IMR-90 (cell line): ENCODE measurements at regions not wholly inside any gene's neighbourhood (a gene's known extent, or its start where the extent isn't known, plus 50 kb on each side); places are given as distances from the start of the nearest gene placed in this dataset.

Source experiments
- ATAC-seq: fragments of 200-7000 bp; cut with Tn5 transposase; 2 replicates; pipeline ENCODE4 v1.9.1; 2020; ENCODE audit warnings: low read depth, mild to moderate bottlenecking, moderate library complexity
- BruUV-seq: library from RNA; stranded (reverse); fragments of 400-500 nt; replicated peaks from 2 replicates; lab custom pipeline; 2021; lab: Mats Ljungman, UMichigan
- CTCF ChIA-PET: fragments of 300-600 bp; formaldehyde crosslinking; extraction: SDS; loops from one replicate; lab custom pipeline; 2021; ENCODE audit warnings: antibody characterized with exemption; lab: Yijun Ruan, JAX
- POLR2A ChIA-PET: fragments of 300-600 bp; sonication (Branson Sonifier 250); formaldehyde crosslinking; loops from one replicate; lab custom pipeline; 2022; ENCODE audit warnings: antibody characterized with exemption; ENCODE audit not compliant: unreplicated experiment; lab: Charles Lee
- DNase-seq: peaks from one replicate; pipeline ENCODE4 v3.0.0; 2013
- H2AFZ ChIP-seq: replicated peaks from 2 replicates; pipeline ENCODE3; 2013; ENCODE audit warnings: low read length, mild to moderate bottlenecking; ENCODE audit not compliant: poor library complexity
- H2AK5ac ChIP-seq: 2 replicates; pipeline ENCODE4 v1.6.1; 2013; ENCODE audit warnings: low read depth, low read length, inconsistent platforms
- H2AK9ac ChIP-seq: replicated peaks from 2 replicates; pipeline ENCODE3; 2013; ENCODE audit warnings: mild to moderate bottlenecking, low read depth, low read length, moderate library complexity; ENCODE audit not compliant: poor library complexity
- H2BK120ac ChIP-seq: 2 replicates; pipeline ENCODE4 v1.6.1; 2013; ENCODE audit warnings: low read depth, low read length, inconsistent platforms
- H2BK15ac ChIP-seq: 3 replicates; pipeline ENCODE4 v1.6.1; 2013; ENCODE audit warnings: low read depth, low read length, inconsistent platforms
- H2BK20ac ChIP-seq: 2 replicates; pipeline ENCODE4 v1.6.1; 2013; ENCODE audit warnings: low read depth, mild to moderate bottlenecking, inconsistent platforms, low read length, moderate library complexity
- H2BK5ac ChIP-seq: 2 replicates; pipeline ENCODE4 v1.6.1; 2013; ENCODE audit warnings: mild to moderate bottlenecking, low read depth, low read length, inconsistent platforms; ENCODE audit not compliant: poor library complexity, severe bottlenecking
- H3K14ac ChIP-seq: replicated peaks from 2 replicates; pipeline ENCODE4 v1.6.1; 2013; ENCODE audit warnings: low read depth, low read length, inconsistent platforms
- H3K18ac ChIP-seq: 2 replicates; pipeline ENCODE4 v1.6.1; 2013; ENCODE audit warnings: low read depth, low read length, control low read depth
- H3K23ac ChIP-seq: 2 replicates; pipeline ENCODE4 v1.6.1; 2013; ENCODE audit warnings: low read depth, low read length, inconsistent platforms
- H3K27ac ChIP-seq: 2 replicates; pipeline ENCODE4 v1.5.1; 2013; ENCODE audit warnings: mild to moderate bottlenecking, control low read depth, low read length; ENCODE audit not compliant: insufficient read depth
- H3K27me3 ChIP-seq: 2 replicates; pipeline ENCODE4 v1.6.1; 2013; ENCODE audit warnings: low read length; ENCODE audit not compliant: control insufficient read depth, insufficient read depth
- H3K36me3 ChIP-seq: 2 replicates; pipeline ENCODE4 v1.6.1; 2013; ENCODE audit warnings: low read length, mixed read lengths; ENCODE audit not compliant: control insufficient read depth, insufficient read depth
- H3K4ac ChIP-seq: 2 replicates; pipeline ENCODE4 v1.6.1; 2013; ENCODE audit warnings: low read depth, low read length, inconsistent platforms
- H3K4me1 ChIP-seq: 2 replicates; pipeline ENCODE4 v1.6.1; 2013; ENCODE audit warnings: low read length, mixed read lengths; ENCODE audit not compliant: control insufficient read depth, insufficient read depth
- H3K4me2 ChIP-seq: 2 replicates; pipeline ENCODE4 v1.6.1; 2013; ENCODE audit warnings: low read depth, mild to moderate bottlenecking, control low read depth, low read length, moderate library complexity
- H3K4me3 ChIP-seq: 2 replicates; pipeline ENCODE4 v1.5.1; 2013; ENCODE audit warnings: low read depth, mild to moderate bottlenecking, control low read depth, low read length, moderate library complexity; ENCODE audit not compliant: insufficient read depth
- H3K56ac ChIP-seq: 2 replicates; pipeline ENCODE4 v1.6.1; 2013; ENCODE audit warnings: low read length, inconsistent platforms; ENCODE audit not compliant: insufficient read depth; ENCODE audit errors: extremely low read depth
- H3K79me1 ChIP-seq, 2 experiments: 2 replicates each; pipeline ENCODE4 v1.6.1; 2013; ENCODE audit warnings: low read length in 2 of 2, inconsistent platforms in 1 of 2, low read depth in 1 of 2
- H3K9ac ChIP-seq: 2 replicates; pipeline ENCODE4 v1.6.1; 2013; ENCODE audit warnings: low read depth, low read length, control low read depth
- H3K9me1 ChIP-seq: 2 replicates; pipeline ENCODE4 v1.6.1; 2013; ENCODE audit warnings: low read length, inconsistent platforms; ENCODE audit not compliant: insufficient read depth
- H3K9me3 ChIP-seq: 2 replicates; pipeline ENCODE4 v1.6.1; 2013; ENCODE audit warnings: low read length; ENCODE audit not compliant: control insufficient read depth, insufficient read depth
- H4K20me1 ChIP-seq: 2 replicates; pipeline ENCODE4 v1.6.1; 2013; ENCODE audit warnings: low read length, inconsistent platforms; ENCODE audit not compliant: insufficient read depth
- H4K5ac ChIP-seq: 2 replicates; pipeline ENCODE4 v1.6.1; 2013; ENCODE audit warnings: mild to moderate bottlenecking, low read depth, low read length, control low read depth
- H4K8ac ChIP-seq, 2 experiments: 2 replicates each; pipeline ENCODE4 v1.6.1; 2013; ENCODE audit warnings: low read depth in 2 of 2, low read length in 2 of 2, control low read depth in 1 of 2, inconsistent platforms in 1 of 2
- H4K91ac ChIP-seq: 2 replicates; pipeline ENCODE4 v1.6.1; 2013; ENCODE audit warnings: low read depth, low read length, inconsistent platforms; ENCODE audit not compliant: insufficient read depth
- CEBPB ChIP-seq: IDR thresholded peaks from 2 replicates; pipeline ENCODE4 v1.6.1; 2012; ENCODE audit warnings: low read depth, low read length, improper control_type of control experiment
- CHD1 ChIP-seq: IDR thresholded peaks from 2 replicates; pipeline ENCODE4 v1.6.1; 2012; ENCODE audit warnings: low read depth, low read length, improper control_type of control experiment
- CTCF ChIP-seq: conservative IDR thresholded peaks from 2 replicates; pipeline ENCODE4 v1.5.1; 2012; ENCODE audit warnings: mild to moderate bottlenecking, low read depth, low read length, improper control_type of control experiment
- ELK1 ChIP-seq: fragments of 150-350 bp; IDR thresholded peaks from 2 replicates; pipeline ENCODE4 v1.6.1; 2016; ENCODE audit warnings: low read depth, mild to moderate bottlenecking, low read length, moderate library complexity, borderline replicate concordance
- FOS ChIP-seq: fragments of 150-350 bp; IDR thresholded peaks from 2 replicates; pipeline ENCODE4 v1.6.1; 2016; ENCODE audit warnings: low read depth, low read length
- MAFK ChIP-seq: IDR thresholded peaks from 2 replicates; pipeline ENCODE4 v1.6.1; 2012; ENCODE audit warnings: low read depth, low read length, improper control_type of control experiment
- MXI1 ChIP-seq: IDR thresholded peaks from 2 replicates; pipeline ENCODE4 v1.6.1; 2012; ENCODE audit warnings: low read depth, mild to moderate bottlenecking, low read length, moderate library complexity, borderline replicate concordance
- SMC3 ChIP-seq: fragments of 150-350 bp; IDR thresholded peaks from 2 replicates; pipeline ENCODE4 v1.6.1; 2016; ENCODE audit warnings: low read depth, mild to moderate bottlenecking, antibody characterized with exemption, low read length, moderate library complexity
- WGBS, 2 experiments: methylation state at CpG; one replicate each; pipeline versions ENCODE4 v1.1.5 to v1.1.7; 2013; ENCODE audit warnings: missing lambda C conversion rate in 2 of 2; ENCODE audit not compliant: insufficient read length in 1 of 2; ENCODE audit errors: extremely low coverage in 2 of 2; 5-methylcytosine and 5-hydroxymethylcytosine counted together
- dilution Hi-C: fragments of 300-500 bp; cut with HindIII; formaldehyde crosslinking; loops from one replicate; pipeline ENCODE4 v1.14.3; 2018; ENCODE audit warnings: low sequenced_read_pairs; ENCODE audit not compliant: unreplicated experiment
- in situ Hi-C: fragments of 300-500 bp; cut with MboI; formaldehyde crosslinking; loops from 3 replicates; pipeline ENCODE4 v1.14.3; 2019; ENCODE audit warnings: low sequenced_read_pairs, inconsistent platforms, mixed read lengths
- intact Hi-C: fragments of 100-400 bp; cut with micrococcal nuclease; formaldehyde crosslinking; loops from 2 replicates; pipeline ENCODE4 v1.10.0; 2022
- TF ChIP-seq, protein P1 (sequence below): fragments of 150-350 bp; IDR thresholded peaks from 2 replicates; pipeline ENCODE4 v1.6.1; 2017; ENCODE audit warnings: mild to moderate bottlenecking, antibody characterized with exemption, low read length, low read depth

- peak overlapping the region; percentile 79 for H2AK5ac ChIP-seq
- ChIA-PET POLR2A (interaction anchor here (1.0 to 1.1 kb wide), 2 partner anchors 10 to 77 kb away, joined by 4 read pairs; no protein-coding TSS in a partner anchor), CTCF (no interaction called here)
- H3K4me3 ChIP-seq = no peak overlapping the region
- H2BK20ac ChIP-seq = peak overlapping the region; percentile 87
- DNase-seq (peak; percentile 62), ATAC-seq (peak; percentile 38)
- H4K5ac ChIP-seq = peak overlapping the region; percentile 47
- H2AFZ ChIP-seq = peak overlapping the region; percentile 65
- peak overlapping the region; percentile 81 for H3K4me2 ChIP-seq
- H3K14ac ChIP-seq = peak overlapping the region; percentile 93
- peak overlapping the region; percentile 84 for H2BK15ac ChIP-seq
- no peaks in the 10 kb centered on the region for H3K27me3 ChIP-seq
- peak overlapping the region; percentile 90 for H3K4ac ChIP-seq
- no peaks in the 10 kb centered on the region for H3K9me3 ChIP-seq
- peak overlapping the region; percentile 87 for H3K18ac ChIP-seq
- TF ChIP-seq FOS (no peak), MAFK (no peak), CEBPB (peak; percentile 30; the same call in 1 of the 2 replicates), CHD1 (no peak), CTCF (no peak), SMC3 (no peak), MXI1 (no peak), ELK1 (no peak)
- TF ChIP-seq, protein P1, sequence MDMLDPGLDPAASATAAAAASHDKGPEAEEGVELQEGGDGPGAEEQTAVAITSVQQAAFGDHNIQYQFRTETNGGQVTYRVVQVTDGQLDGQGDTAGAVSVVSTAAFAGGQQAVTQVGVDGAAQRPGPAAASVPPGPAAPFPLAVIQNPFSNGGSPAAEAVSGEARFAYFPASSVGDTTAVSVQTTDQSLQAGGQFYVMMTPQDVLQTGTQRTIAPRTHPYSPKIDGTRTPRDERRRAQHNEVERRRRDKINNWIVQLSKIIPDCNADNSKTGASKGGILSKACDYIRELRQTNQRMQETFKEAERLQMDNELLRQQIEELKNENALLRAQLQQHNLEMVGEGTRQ = no peak
- peak overlapping the region; percentile 92 for H3K56ac ChIP-seq
- peak overlapping the region; percentile 21 to 90; a peak in 3 of 4 replicates for H4K8ac ChIP-seq
- peak overlapping the region; percentile 95 for H4K91ac ChIP-seq
- H4K20me1 ChIP-seq = peaks cover 7% of the 10 kb centered on the region; the same call in 1 of the 2 replicates
- H3K36me3 ChIP-seq = no peaks in the 10 kb centered on the region
- in situ Hi-C loops = no loop called here
- BruUV-seq = no TSS peak
- WGBS, 2 experiments = no CpG with 5 or more reads among the region's 1 CpG
- peak overlapping the region; percentile 62 for H3K27ac ChIP-seq
- intact Hi-C loops = loop anchor here (1.0 to 2.0 kb wide), 3 partner anchors 8 to 179 kb away; no protein-coding TSS in a partner anchor
- H3K4me1 ChIP-seq = peaks cover 13% of the 10 kb centered on the region
- no peaks in the 10 kb centered on the region for H3K79me1 ChIP-seq
- H3K9me1 ChIP-seq = peaks cover 19% of the 10 kb centered on the region
- peak overlapping the region; percentile 93 for H2BK120ac ChIP-seq
- H2BK5ac ChIP-seq = peak overlapping the region; percentile 94
- no peak overlapping the region for H3K9ac ChIP-seq
- peak overlapping the region; percentile 96 for H3K23ac ChIP-seq
- no peak overlapping the region for H2AK9ac ChIP-seq
- dilution Hi-C loops = no loop called here
These were observed 78.1 kb upstream of the NPAS2 start for GRCh38 chr2:100741880-100742276.
